ENCODE measurements at regions not wholly inside any gene's neighbourhood (a gene's known extent, or its start where the extent isn't known, plus 50 kb on each side); places are given as distances from the start of the nearest gene placed in this dataset.

- no peaks in the 10 kb centered on the region for H3K36me3 ChIP-seq (ENCODE audit: control insufficient read depth, insufficient read depth, low read length)
- no peak overlapping the region for H3K27ac ChIP-seq (ENCODE audit: low read length)
- POLR2A ChIA-PET, result no interaction called here
- no peaks in the 10 kb centered on the region for H3K27me3 ChIP-seq (ENCODE audit: control insufficient read depth, insufficient read depth, low read length)
- intact Hi-C loops (cut with micrococcal nuclease; ENCODE audit: unreplicated experiment) (no loop called here), in situ Hi-C loops (cut with HindIII; ENCODE audit: low pct_unique_long_range_greater_than_20kb, low sequenced_read_pairs) (no loop called here)
- H3K4me1 ChIP-seq (ENCODE audit: control insufficient read depth, insufficient read depth, low read length), result no peaks in the 10 kb centered on the region
- ATAC-seq, result no peak
- BruUV-seq (replicated peaks), result no TSS peak
- DNase-seq (ENCODE audit: low read depth, low spot score), result no peak
- no peak overlapping the region for H3K4me3 ChIP-seq (ENCODE audit: low read depth in 2 of 2, low read length in 2 of 2)
- CTCF ChIA-PET, result no interaction called here
- TF ChIP-seq POLR2AphosphoS5 (IDR thresholded peaks at IDR 0.05; ENCODE audit: low read depth, low read length) (no peak), CTCF (IDR thresholded peaks at IDR 0.05) (no peak), REST (IDR thresholded peaks at IDR 0.05; ENCODE audit: insufficient read depth in 1 of 2, low read depth in 2 of 2, low read length in 1 of 2) (no peak), TCF7L2 (IDR thresholded peaks at IDR 0.05; ENCODE audit: low read depth, low read length) (no peak), SIN3A (IDR thresholded peaks at IDR 0.05; ENCODE audit: borderline replicate concordance, insufficient read depth, low read depth, low read length) (no peak)
- no peaks in the 10 kb centered on the region for H3K9me3 ChIP-seq (ENCODE audit: control insufficient read depth, insufficient read depth, low read depth, low read length)
Observed at GRCh38 chr21:18478513-18478912, 74.9 kb upstream of the TMPRSS15 start.

GRCh38 chr21:18488252-18488651 is 84.7 kb upstream of the TMPRSS15 start:
- no peak for ATAC-seq
- in situ Hi-C loops (cut with HindIII; ENCODE audit: low pct_unique_long_range_greater_than_20kb, low sequenced_read_pairs) (no loop called here), intact Hi-C loops (cut with micrococcal nuclease; ENCODE audit: unreplicated experiment) (no loop called here)
- no peaks in the 10 kb centered on the region for H3K27me3 ChIP-seq (ENCODE audit: control insufficient read depth, insufficient read depth, low read length)
- no peaks in the 10 kb centered on the region for H3K36me3 ChIP-seq (ENCODE audit: control insufficient read depth, insufficient read depth, low read length)
- ChIA-PET POLR2A (no interaction called here), CTCF (no interaction called here)
- H3K4me1 ChIP-seq (ENCODE audit: control insufficient read depth, insufficient read depth, low read length), result no peaks in the 10 kb centered on the region; the same call in 1 of the 2 replicates
- H3K4me3 ChIP-seq (ENCODE audit: low read depth in 2 of 2, low read length in 2 of 2), result no peak overlapping the region
- TF ChIP-seq REST (IDR thresholded peaks at IDR 0.05; ENCODE audit: insufficient read depth in 1 of 2, low read depth in 2 of 2, low read length in 1 of 2) (no peak), SIN3A (IDR thresholded peaks at IDR 0.05; ENCODE audit: borderline replicate concordance, insufficient read depth, low read depth, low read length) (no peak), TCF7L2 (IDR thresholded peaks at IDR 0.05; ENCODE audit: low read depth, low read length) (no peak), CTCF (IDR thresholded peaks at IDR 0.05) (no peak), POLR2AphosphoS5 (IDR thresholded peaks at IDR 0.05; ENCODE audit: low read depth, low read length) (no peak)
- no peaks in the 10 kb centered on the region for H3K9me3 ChIP-seq (ENCODE audit: control insufficient read depth, insufficient read depth, low read depth, low read length)
- no peak overlapping the region for H3K27ac ChIP-seq (ENCODE audit: low read length)
- no peak for DNase-seq (ENCODE audit: low read depth, low spot score)
- BruUV-seq (replicated peaks), result no TSS peak
